Stomach (tissue), 4 donors: ENCODE measurements at regions not wholly inside any gene's neighbourhood (a gene's known extent, or its start where the extent isn't known, plus 50 kb on each side); places are given as distances from the start of the nearest gene placed in this dataset.

Experiments
- EP300 ChIP-seq: sonication (generic); formaldehyde crosslinking; IDR thresholded peaks from one replicate; pipeline ENCODE4 v1.6.1; 2017; ENCODE audit warnings: antibody characterized with exemption
- POLR2A ChIP-seq, 4 donors: fragments of 450-650 bp; IDR thresholded peaks; one replicate each; pipeline ENCODE4 v1.6.1; 2016; ENCODE audit warnings: antibody characterized with exemption in 4 of 4, control low read depth in 2 of 4, mild to moderate bottlenecking in 1 of 4, moderate library complexity in 1 of 4
- TF ChIP-seq, protein P1 (sequence below), 7 experiments: fragments of 450-650 bp in 4 of 7; fragments of 200-600 bp in 3 of 7; sonication (generic) in 3 of 7; IDR thresholded peaks; one replicate each; pipeline ENCODE4 v1.5.1; 2016 to 2019; ENCODE audit warnings: antibody characterized with exemption in 7 of 7, control low read depth in 2 of 7, mild to moderate bottlenecking in 1 of 7

DNA sequence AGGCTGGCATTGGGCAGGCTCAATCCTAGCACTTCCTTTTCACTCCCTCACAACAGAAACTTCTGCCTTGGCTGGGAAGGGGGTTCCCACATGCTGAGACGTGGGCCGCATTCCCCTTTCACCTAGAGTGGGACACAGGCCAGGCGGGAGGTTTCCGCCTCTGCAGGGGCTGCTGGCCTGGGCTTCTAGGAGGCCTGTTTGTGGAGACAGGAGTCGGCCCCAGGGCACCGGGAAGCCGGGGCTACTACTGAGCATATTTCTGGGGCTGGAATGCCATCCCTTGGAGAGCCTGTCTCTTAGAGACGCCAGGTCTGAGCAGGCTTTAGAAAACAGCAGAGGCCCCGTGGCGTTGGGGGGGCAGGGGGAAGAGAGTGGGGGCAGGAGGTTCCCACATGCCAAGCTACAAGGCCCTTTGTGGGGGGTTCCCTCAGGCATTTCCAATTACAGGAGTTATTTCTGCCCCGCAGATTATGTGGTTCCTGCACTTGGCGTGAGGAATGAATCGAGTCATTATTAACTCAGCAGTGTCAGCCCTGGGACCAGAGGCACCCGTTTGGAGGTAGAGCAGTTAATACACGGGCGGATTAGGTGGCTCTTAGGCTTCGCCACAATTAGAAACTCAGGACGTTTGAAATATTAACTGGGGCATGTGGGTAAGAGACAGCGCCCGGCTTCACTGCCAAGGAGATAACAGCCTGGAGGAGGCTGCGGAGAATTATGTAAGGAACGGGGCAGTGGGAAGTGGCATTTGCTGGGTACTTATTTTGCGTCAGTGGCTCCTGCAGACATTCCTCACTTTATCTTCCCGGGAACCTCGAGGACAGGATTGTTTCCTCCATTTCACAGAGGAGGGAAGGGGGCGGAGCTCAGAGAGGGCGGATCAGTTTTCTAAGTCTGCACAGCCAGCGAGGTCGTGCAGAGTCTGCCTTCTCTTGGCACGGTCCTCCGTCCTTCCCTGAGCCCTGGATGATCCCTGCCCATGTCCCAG lies 162.5 kb downstream of the MAF start:
- TF ChIP-seq, protein P1, sequence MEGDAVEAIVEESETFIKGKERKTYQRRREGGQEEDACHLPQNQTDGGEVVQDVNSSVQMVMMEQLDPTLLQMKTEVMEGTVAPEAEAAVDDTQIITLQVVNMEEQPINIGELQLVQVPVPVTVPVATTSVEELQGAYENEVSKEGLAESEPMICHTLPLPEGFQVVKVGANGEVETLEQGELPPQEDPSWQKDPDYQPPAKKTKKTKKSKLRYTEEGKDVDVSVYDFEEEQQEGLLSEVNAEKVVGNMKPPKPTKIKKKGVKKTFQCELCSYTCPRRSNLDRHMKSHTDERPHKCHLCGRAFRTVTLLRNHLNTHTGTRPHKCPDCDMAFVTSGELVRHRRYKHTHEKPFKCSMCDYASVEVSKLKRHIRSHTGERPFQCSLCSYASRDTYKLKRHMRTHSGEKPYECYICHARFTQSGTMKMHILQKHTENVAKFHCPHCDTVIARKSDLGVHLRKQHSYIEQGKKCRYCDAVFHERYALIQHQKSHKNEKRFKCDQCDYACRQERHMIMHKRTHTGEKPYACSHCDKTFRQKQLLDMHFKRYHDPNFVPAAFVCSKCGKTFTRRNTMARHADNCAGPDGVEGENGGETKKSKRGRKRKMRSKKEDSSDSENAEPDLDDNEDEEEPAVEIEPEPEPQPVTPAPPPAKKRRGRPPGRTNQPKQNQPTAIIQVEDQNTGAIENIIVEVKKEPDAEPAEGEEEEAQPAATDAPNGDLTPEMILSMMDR (IDR thresholded peaks at IDR 0.05) = no peak
- TF ChIP-seq POLR2A (IDR thresholded peaks at IDR 0.05) (no peak), EP300 (no peak)
